H1 (cell line): ENCODE measurements at regions not wholly inside any gene's neighbourhood (a gene's known extent, or its start where the extent isn't known, plus 50 kb on each side); places are given as distances from the start of the nearest gene placed in this dataset.

Experiments used
- CTCF ChIA-PET: fragments of 300-600 bp; sonication (Branson Sonifier 250); formaldehyde crosslinking; loops from one replicate; lab custom pipeline; 2021; ENCODE audit not compliant: partially characterized antibody; lab: Charles Lee
- POLR2A ChIA-PET: fragments of 300-600 bp; sonication (Branson Sonifier 250); formaldehyde crosslinking; loops from one replicate; lab custom pipeline; 2021; ENCODE audit warnings: inconsistent platforms; ENCODE audit not compliant: partially characterized antibody; lab: Charles Lee
- DNase-seq, 2 experiments: peaks; one replicate each; pipeline versions ENCODE4 v3.0.0 to v3.0.0-alpha.2; 2010 to 2022; ENCODE audit warnings: low spot score in 2 of 2, low read depth in 1 of 2, mixed read lengths in 1 of 2
- FAIRE-seq: peaks from 2 replicates; lab custom pipeline; 2011; peaks lifted over from hg19 to GRCh38; lab: Jason Lieb, UNC
- H2AFZ ChIP-seq: 2 replicates; pipeline ENCODE4 v1.8.1; 2012; ENCODE audit warnings: low read length, inconsistent platforms
- H2AK5ac ChIP-seq: 2 replicates; pipeline ENCODE4 v1.6.1; 2013; ENCODE audit warnings: low read depth, low read length
- H2BK120ac ChIP-seq: replicated peaks from 2 replicates; pipeline ENCODE3; 2013; ENCODE audit warnings: low read depth, low read length, inconsistent platforms
- H2BK12ac ChIP-seq: 2 replicates; pipeline ENCODE4 v1.6.1; 2013; ENCODE audit warnings: low read depth, low read length
- H2BK15ac ChIP-seq: 2 replicates; pipeline ENCODE4 v1.6.1; 2013; ENCODE audit warnings: low read length
- H2BK20ac ChIP-seq: 2 replicates; pipeline ENCODE4 v1.6.1; 2013; ENCODE audit warnings: low read length
- H2BK5ac ChIP-seq: 2 replicates; pipeline ENCODE4 v1.6.1; 2013; ENCODE audit warnings: low read depth, low read length
- H3K14ac ChIP-seq: 2 replicates; pipeline ENCODE4 v1.6.1; 2013; ENCODE audit warnings: inconsistent platforms; ENCODE audit not compliant: insufficient read length
- H3K18ac ChIP-seq: 2 replicates; pipeline ENCODE4 v1.6.1; 2013; ENCODE audit warnings: low read length; ENCODE audit errors: extremely low read depth
- H3K23ac ChIP-seq: 2 replicates; pipeline ENCODE4 v1.6.1; 2013; ENCODE audit warnings: inconsistent platforms; ENCODE audit not compliant: insufficient read length
- H3K23me2 ChIP-seq: 2 replicates; pipeline ENCODE4 v1.6.1; 2013; ENCODE audit warnings: low read depth, low read length
- H3K27ac ChIP-seq: 2 replicates; pipeline ENCODE4 v1.6.1; 2011; ENCODE audit warnings: low read depth, low read length, inconsistent platforms
- H3K27me3 ChIP-seq, 4 experiments: replicated peaks in 1 of 4; 1 replicate in 1 of 4; 2 replicates in 3 of 4; pipeline versions ENCODE4 v1.6.1 to v1.8.1; 2011 to 2013; ENCODE audit warnings: low read length in 3 of 4, mild to moderate bottlenecking in 3 of 4, inconsistent platforms in 2 of 4, mixed read lengths in 2 of 4, moderate library complexity in 1 of 4; ENCODE audit not compliant: control insufficient read depth in 3 of 4, insufficient read depth in 3 of 4; ENCODE audit errors: extremely low read depth in 1 of 4
- H3K36me3 ChIP-seq, 4 experiments: 2 replicates each; pipeline versions ENCODE4 v1.6.1 to v1.8.1; 2011 to 2013; ENCODE audit warnings: mild to moderate bottlenecking in 4 of 4, low read length in 3 of 4, moderate library complexity in 2 of 4, control low read depth in 1 of 4, inconsistent platforms in 1 of 4; ENCODE audit not compliant: insufficient read depth in 4 of 4, control insufficient read depth in 2 of 4
- H3K4ac ChIP-seq: replicated peaks from 2 replicates; pipeline ENCODE3; 2013; ENCODE audit warnings: low read length, low read depth, mixed read lengths, inconsistent platforms; ENCODE audit not compliant: insufficient read length
- H3K4me1 ChIP-seq, 4 experiments: replicated peaks in 1 of 4; 1 replicate in 1 of 4; 2 replicates in 3 of 4; pipeline versions ENCODE4 v1.6.1 to v1.8.1; 2011 to 2013; ENCODE audit warnings: low read length in 3 of 4, inconsistent platforms in 2 of 4, mixed read lengths in 1 of 4; ENCODE audit not compliant: insufficient read depth in 4 of 4, control insufficient read depth in 3 of 4
- H3K4me2 ChIP-seq, 2 experiments: 2 replicates each; pipeline versions ENCODE4 v1.6.1 to v1.8.1; 2011 to 2013; ENCODE audit warnings: low read depth in 2 of 2, low read length in 2 of 2, control low read depth in 1 of 2, inconsistent platforms in 1 of 2, mild to moderate bottlenecking in 1 of 2; ENCODE audit not compliant: insufficient read depth in 1 of 2
- H3K4me3 ChIP-seq, 4 experiments: fragments of 200-600, 300-600 bp in 1 of 4; sonication (generic), shearing (Covaris generic), sonication (Bioruptor Twin) in 1 of 4; 2 replicates each; pipeline versions ENCODE4 v1.5.1 to v1.8.1; 2011 to 2016; ENCODE audit warnings: low read length in 4 of 4, low read depth in 3 of 4, control low read depth in 2 of 4, inconsistent platforms in 2 of 4, mild to moderate bottlenecking in 2 of 4, mixed read lengths in 1 of 4, moderate library complexity in 1 of 4; ENCODE audit not compliant: insufficient read depth in 2 of 4; ENCODE audit errors: extremely low read depth in 1 of 4
- H3K56ac ChIP-seq: replicated peaks from 2 replicates; pipeline ENCODE3; 2013; ENCODE audit warnings: low read depth, mild to moderate bottlenecking, mixed read lengths, low read length, inconsistent platforms; ENCODE audit not compliant: insufficient read length
- H3K79me1 ChIP-seq: 2 replicates; pipeline ENCODE4 v1.6.1; 2013; ENCODE audit warnings: low read depth, low read length, control low read depth
- H3K79me2 ChIP-seq, 2 experiments: 2 replicates each; pipeline versions ENCODE4 v1.6.1 to v1.8.1; 2012 to 2013; ENCODE audit warnings: low read length in 2 of 2, mild to moderate bottlenecking in 2 of 2, inconsistent platforms in 1 of 2; ENCODE audit not compliant: insufficient read depth in 2 of 2, control insufficient read depth in 1 of 2
- H3K9ac ChIP-seq, 4 experiments: replicated peaks in 1 of 4; 1 replicate in 1 of 4; 2 replicates in 3 of 4; pipeline versions ENCODE4 v1.6.1 to v1.8.1; 2011 to 2013; ENCODE audit warnings: low read depth in 3 of 4, low read length in 3 of 4, control low read depth in 2 of 4, mild to moderate bottlenecking in 2 of 4, moderate library complexity in 2 of 4, inconsistent platforms in 1 of 4; ENCODE audit errors: extremely low read depth in 1 of 4
- H3K9me3 ChIP-seq, 2 experiments: 2 replicates each; pipeline versions ENCODE4 v1.6.1 to v1.8.1; 2012 to 2013; ENCODE audit warnings: mild to moderate bottlenecking in 2 of 2, moderate library complexity in 2 of 2, control low read depth in 1 of 2, inconsistent platforms in 1 of 2, low read depth in 1 of 2, low read length in 1 of 2, mixed read lengths in 1 of 2; ENCODE audit not compliant: insufficient read depth in 2 of 2
- H4K20me1 ChIP-seq, 2 experiments: replicated peaks in 1 of 2; 2 replicates each; pipeline versions ENCODE3 to v1.8.1; 2011 to 2013; ENCODE audit warnings: inconsistent platforms in 2 of 2, low read length in 2 of 2, mild to moderate bottlenecking in 1 of 2; ENCODE audit not compliant: insufficient read depth in 2 of 2, control insufficient read depth in 1 of 2
- H4K5ac ChIP-seq: 2 replicates; pipeline ENCODE4 v1.6.1; 2013; ENCODE audit warnings: low read length, low read depth, mixed read lengths, inconsistent platforms; ENCODE audit not compliant: insufficient read length
- H4K8ac ChIP-seq: 2 replicates; pipeline ENCODE4 v1.8.0; 2013; ENCODE audit warnings: mild to moderate bottlenecking, moderate library complexity, low read length, inconsistent platforms; ENCODE audit not compliant: insufficient read depth; ENCODE audit errors: extremely low read depth
- H4K91ac ChIP-seq: replicated peaks from 2 replicates; pipeline ENCODE3; 2013; ENCODE audit warnings: low read length, mixed read lengths, inconsistent platforms; ENCODE audit not compliant: insufficient read length
- CBX8 ChIP-seq: fragments of 300-800, 300-1000 bp; sonication (generic); IDR thresholded peaks from 2 replicates; pipeline ENCODE4 v1.7.1; 2016; ENCODE audit warnings: low read depth, low read length, borderline replicate concordance
- FOSL1 ChIP-seq: IDR thresholded peaks from 2 replicates; pipeline ENCODE4 v1.6.1; 2011; ENCODE audit warnings: mild to moderate bottlenecking, low read depth, low read length, moderate library complexity; ENCODE audit not compliant: insufficient read depth
- GTF2F1 ChIP-seq: IDR thresholded peaks from 2 replicates; pipeline ENCODE4 v1.6.1; 2012; ENCODE audit warnings: low read depth, low read length, improper control_type of control experiment, borderline replicate concordance
- HDAC2 ChIP-seq, 2 experiments: fragments of 300-600 bp in 1 of 2; sonication (generic) in 1 of 2; IDR thresholded peaks; 2 replicates each; pipeline ENCODE4 v1.6.1; 2011 to 2012; ENCODE audit warnings: low read depth in 2 of 2, low read length in 2 of 2, mild to moderate bottlenecking in 2 of 2, moderate library complexity in 2 of 2, borderline replicate concordance in 1 of 2, inconsistent platforms in 1 of 2
- JUND ChIP-seq: IDR thresholded peaks from 2 replicates; pipeline ENCODE4 v1.6.1; 2011; ENCODE audit warnings: mild to moderate bottlenecking, improper control_type of control experiment, low read length
- NANOG ChIP-seq: IDR thresholded peaks from 2 replicates; pipeline ENCODE4 v1.6.1; 2011; ENCODE audit warnings: low read length, low read depth, mild to moderate bottlenecking, inconsistent platforms; ENCODE audit not compliant: insufficient read depth, poor library complexity, severe bottlenecking
- NRF1 ChIP-seq: IDR thresholded peaks from 2 replicates; pipeline ENCODE4 v1.6.1; 2011; ENCODE audit warnings: mild to moderate bottlenecking, low read depth, low read length, improper control_type of control experiment
- RAD21 ChIP-seq, 2 experiments: IDR thresholded peaks in 1 of 2; conservative IDR thresholded peaks in 1 of 2; 2 replicates each; pipeline ENCODE4 v1.6.1; 2011; ENCODE audit warnings: low read depth in 2 of 2, low read length in 2 of 2, improper control_type of control experiment in 1 of 2, inconsistent platforms in 1 of 2, mild to moderate bottlenecking in 1 of 2, moderate library complexity in 1 of 2
- SP1 ChIP-seq: IDR thresholded peaks from 2 replicates; pipeline ENCODE4 v1.6.1; 2011; ENCODE audit warnings: low read depth, low read length
- SP4 ChIP-seq: IDR thresholded peaks from 2 replicates; pipeline ENCODE4 v1.6.1; 2012; ENCODE audit warnings: low read length, inconsistent platforms
- WGBS, 2 experiments: shearing (Covaris generic) in 1 of 2; methylation state at CpG; one replicate each; pipeline versions ENCODE4 v1.1.6 to v1.1.7; 2013 to 2015; ENCODE audit warnings: low lambda C conversion rate in 2 of 2, mixed read lengths in 2 of 2, inconsistent platforms in 1 of 2, low coverage in 1 of 2, missing lambda C conversion rate in 1 of 2; ENCODE audit not compliant: insufficient replicate concordance in 2 of 2, insufficient coverage in 1 of 2, insufficient read length in 1 of 2; ENCODE audit errors: extremely low coverage in 1 of 2, missing lambda C conversion rate in 1 of 2; 5-methylcytosine and 5-hydroxymethylcytosine counted together

- Histone ChIP-seq H2AFZ (no peak overlapping the region), H3K23me2 (no peaks in the 10 kb centered on the region), H4K20me1 (no peaks in the 10 kb centered on the region)
Measured at GRCh38 chr3:165899066-165899465, 61.8 kb upstream of the BCHE start.

More at GRCh38 chr3:165899066-165899465, 61.8 kb upstream of the BCHE start:
- Histone ChIP-seq H3K23ac (no peak overlapping the region), H3K4me3 (no peak overlapping the region), H3K14ac (no peak overlapping the region), H2BK20ac (no peak overlapping the region), H3K27me3 (no peaks in the 10 kb centered on the region), H3K4me1 (no peaks in the 10 kb centered on the region), H3K9ac (no peak overlapping the region), H4K5ac (no peak overlapping the region), H3K79me2 (no peaks in the 10 kb centered on the region), H2BK15ac (no peak overlapping the region), H3K79me1 (no peaks in the 10 kb centered on the region), H2BK120ac (no peak overlapping the region), H3K56ac (no peak overlapping the region), H2AK5ac (no peak overlapping the region), H3K4ac (no peak overlapping the region), H3K4me2 (no peak overlapping the region), H3K9me3 (no peaks in the 10 kb centered on the region), H4K8ac (no peak overlapping the region), H2BK5ac (no peak overlapping the region), H3K18ac (no peak overlapping the region), H4K91ac (no peak overlapping the region), H2BK12ac (no peak overlapping the region), H3K27ac (no peak overlapping the region), H3K36me3 (no peaks in the 10 kb centered on the region)
- ChIA-PET CTCF (no interaction called here), POLR2A (no interaction called here)
- TF ChIP-seq FOSL1: no peak
- TF ChIP-seq RAD21 (IDR thresholded peaks at IDR 0.05 in 1 of 2, conservative IDR thresholded peaks at IDR 0.05 in 1 of 2; ENCODE audit: low read depth in 2 of 2, low read length in 2 of 2): no peak
- no peak for TF ChIP-seq NRF1
- TF ChIP-seq SP1: no peak
- no peak for TF ChIP-seq CBX8
- TF ChIP-seq HDAC2 (IDR thresholded peaks at IDR 0.05; ENCODE audit: borderline replicate concordance in 1 of 2, low read depth in 2 of 2, low read length in 2 of 2): no peak
- TF ChIP-seq JUND: no peak
- no peak for TF ChIP-seq NANOG
- TF ChIP-seq SP4: no peak
- no peak for TF ChIP-seq GTF2F1
- no peak for FAIRE-seq
- DNase-seq: no peak
- WGBS, 2 experiments: 90% methylated on average over 1 of the region's 1 CpG; no CpG with 5 or more reads in 1 of the 2 experiments
